Hematopoietic multipotent progenitor cell treated with erythropoietin and hydrocortisone succinate and interleukin-3 and kit ligand, for 15 days (in vitro differentiated cells): ENCODE measurements at regions not wholly inside any gene's neighbourhood (a gene's known extent, or its start where the extent isn't known, plus 50 kb on each side); places are given as distances from the start of the nearest gene placed in this dataset.
"Not testable (repeated sequence)": the region's sequence is repeated elsewhere in the genome, so short reads cannot be mapped to it uniquely, and the experiment has no call there.

Source experiments
- DNase-seq: peaks from one replicate; pipeline ENCODE4 v3.0.0-alpha.2; 2015; ENCODE audit warnings: low spot score

GRCh38 chr10:85012305-85012704 lies 683.9 kb downstream of the CCSER2 start:
- no peak for DNase-seq

DNA sequence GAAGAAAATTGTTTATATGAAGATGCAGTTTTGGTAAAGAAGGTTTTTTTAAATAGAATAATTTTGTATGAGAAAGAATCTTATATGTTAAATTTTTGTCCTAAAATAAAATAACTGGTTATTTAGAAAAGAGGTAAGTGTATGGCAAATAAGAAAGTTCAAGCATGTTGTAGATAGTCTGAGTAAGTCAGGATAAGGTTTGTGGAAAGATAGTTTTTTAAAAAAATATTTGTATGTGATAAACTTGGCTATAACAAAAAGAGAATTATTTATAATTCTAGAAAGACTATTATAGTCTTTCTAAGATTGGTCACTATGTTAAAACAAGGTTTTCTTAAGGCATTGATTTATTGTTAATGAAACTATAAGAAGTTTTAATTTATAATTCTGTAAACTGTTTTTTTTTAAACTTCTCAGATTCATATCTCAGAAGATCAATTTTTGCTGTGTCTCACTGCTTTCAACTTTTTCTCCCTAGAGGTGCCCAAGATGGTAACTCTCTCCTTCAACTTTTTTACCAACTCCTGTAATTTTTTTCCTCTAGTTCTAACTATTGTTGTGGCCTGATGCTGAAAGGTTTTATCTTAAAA lies 698.6 kb downstream of the CCSER2 start:
- DNase-seq, result no peak

- DNase-seq, result no peak
Observed at GRCh38 chr10:85032981-85033380, 704.6 kb downstream of the CCSER2 start.

DNA sequence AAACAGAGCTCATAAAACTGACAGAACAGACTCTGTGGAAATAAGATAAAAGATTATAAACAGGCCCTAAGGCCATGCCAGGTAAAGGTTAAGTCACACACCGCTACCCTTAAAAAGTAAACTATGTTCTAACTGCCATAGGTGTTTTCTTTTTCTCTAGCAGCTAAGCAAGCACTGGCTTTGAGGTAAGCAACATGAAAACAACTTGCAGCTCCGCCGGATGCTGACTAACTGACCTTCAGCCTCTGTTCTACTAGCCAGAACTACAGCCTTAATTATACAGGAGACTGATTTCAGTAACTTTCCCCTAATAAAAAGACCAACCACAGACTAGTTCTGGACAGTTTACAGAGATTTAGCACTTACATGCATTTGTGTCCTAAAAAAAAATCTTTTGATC lies 708.3 kb downstream of the CCSER2 start:
- no peak for DNase-seq

DNA sequence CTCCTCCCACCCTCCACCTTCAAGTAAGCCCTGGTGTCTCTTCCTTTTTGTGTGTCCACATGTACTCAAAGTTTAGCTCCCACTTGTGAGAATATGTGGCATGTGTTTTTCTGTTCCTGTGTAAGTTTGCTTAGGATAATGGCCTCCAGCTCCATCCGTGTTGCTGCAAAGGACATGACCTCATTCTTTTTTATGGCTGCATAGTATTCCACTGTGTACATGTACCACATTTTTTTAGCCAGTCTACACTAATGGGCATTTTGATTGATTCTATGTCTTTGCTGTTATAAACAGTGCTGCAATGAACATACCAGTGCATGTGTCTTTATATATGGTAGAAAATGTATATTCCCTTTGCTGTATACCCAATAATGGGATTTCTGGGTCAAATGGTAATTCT lies 710.9 kb downstream of the CCSER2 start:
- DNase-seq, result no peak

- DNase-seq, result no peak
Observed at GRCh38 chr10:85043207-85043606, 714.8 kb downstream of the CCSER2 start.

DNA sequence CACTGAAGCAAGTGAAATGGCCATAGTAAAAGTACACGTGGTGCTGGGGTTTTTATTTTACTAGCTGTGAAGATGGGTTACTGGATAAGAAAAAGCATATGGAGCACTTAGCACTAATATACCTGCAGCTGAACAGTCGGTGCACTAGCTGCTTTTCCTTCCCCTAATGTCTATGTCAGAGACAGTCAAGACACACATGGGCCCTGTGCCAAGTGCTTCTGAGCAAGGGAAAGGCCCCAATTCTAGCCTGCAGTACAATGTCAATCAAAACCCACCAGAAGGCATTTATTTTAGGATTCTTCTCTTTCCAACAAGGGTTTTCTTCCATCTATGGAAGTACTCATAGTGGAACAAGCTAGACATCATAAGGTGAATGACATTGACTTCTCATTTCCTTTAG lies 716.7 kb downstream of the CCSER2 start:
- DNase-seq, result no peak

DNA sequence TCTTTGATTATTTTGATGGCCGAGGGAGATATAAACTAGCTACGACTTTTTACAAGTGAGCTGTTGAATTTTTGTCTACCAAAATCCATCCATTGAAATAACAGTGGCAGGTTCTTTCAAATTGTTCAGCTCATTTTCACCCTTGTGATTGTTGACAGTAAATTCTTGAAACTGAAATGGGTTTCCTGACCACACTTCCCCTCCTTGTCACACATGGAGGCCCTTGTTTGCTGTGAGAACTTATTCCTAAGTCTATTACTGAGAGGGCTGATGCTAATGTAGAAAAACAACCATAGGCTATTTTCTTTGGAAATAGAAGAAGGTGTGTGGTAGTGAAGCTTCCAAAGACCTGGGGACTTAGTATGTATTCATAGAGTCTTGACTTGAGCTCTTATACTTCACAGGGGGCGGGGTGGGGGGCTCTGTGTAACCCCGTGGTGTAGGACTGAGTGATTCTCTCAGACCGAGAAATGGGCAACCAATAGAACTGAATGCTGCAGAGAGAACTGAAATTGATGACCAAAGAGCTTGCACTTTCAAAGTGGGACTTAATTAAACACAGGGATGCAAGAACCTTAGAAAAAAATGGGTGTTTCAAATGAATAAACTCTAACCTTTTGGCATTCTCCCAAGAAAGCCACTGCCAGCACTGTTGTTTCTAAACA lies 718.9 kb downstream of the CCSER2 start:
- DNase-seq, result no peak

- DNase-seq, result no peak
Observed at GRCh38 chr10:85047979-85048378, 719.6 kb downstream of the CCSER2 start.

DNA sequence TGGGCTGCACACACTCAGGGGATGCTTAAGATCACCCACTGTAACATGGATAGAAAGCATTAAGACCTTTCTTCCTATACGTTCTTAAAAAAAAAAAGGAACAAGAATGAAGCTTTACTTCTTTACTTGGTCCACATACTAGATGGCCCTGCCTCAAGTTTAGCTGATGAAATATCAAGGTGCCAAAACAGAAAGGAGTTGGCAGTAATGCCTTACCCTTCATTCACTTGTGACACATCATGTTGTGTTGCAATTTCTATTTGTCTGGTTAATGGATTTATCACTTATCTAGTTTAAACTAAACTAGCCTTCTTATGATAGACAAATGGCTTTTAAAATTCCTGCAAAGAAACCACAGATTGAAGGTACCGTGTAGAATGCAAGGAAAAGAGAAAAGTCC lies 720.3 kb downstream of the CCSER2 start:
- DNase-seq, result no peak

DNA sequence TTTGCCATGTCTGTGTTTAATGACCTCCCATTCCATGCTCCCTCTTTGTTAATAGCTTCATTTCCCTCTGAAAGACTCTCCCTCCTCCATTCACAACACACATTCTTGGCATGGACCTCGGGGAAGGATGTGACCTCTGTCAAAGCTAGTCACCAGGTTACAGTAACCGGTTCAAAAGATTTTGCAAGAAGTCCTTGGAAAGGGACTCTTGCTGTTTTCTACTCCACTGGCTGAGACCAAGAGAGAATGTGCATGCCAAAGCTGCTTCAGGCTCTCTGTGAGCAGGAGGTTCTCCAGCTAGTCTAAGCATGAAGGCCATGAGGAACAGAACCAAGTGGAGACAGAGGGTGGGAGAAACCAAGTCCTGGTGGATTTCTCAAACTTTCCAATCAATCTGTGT lies 732.6 kb downstream of the CCSER2 start:
- no peak for DNase-seq

GRCh38 chr10:85061401-85061800 lies 733.0 kb downstream of the CCSER2 start:
- no peak for DNase-seq

- DNase-seq, result no peak
Observed at GRCh38 chr10:85067955-85068354, 739.6 kb downstream of the CCSER2 start.

GRCh38 chr10:85080934-85081333 lies 752.5 kb downstream of the CCSER2 start:
- DNase-seq, result no peak

DNA sequence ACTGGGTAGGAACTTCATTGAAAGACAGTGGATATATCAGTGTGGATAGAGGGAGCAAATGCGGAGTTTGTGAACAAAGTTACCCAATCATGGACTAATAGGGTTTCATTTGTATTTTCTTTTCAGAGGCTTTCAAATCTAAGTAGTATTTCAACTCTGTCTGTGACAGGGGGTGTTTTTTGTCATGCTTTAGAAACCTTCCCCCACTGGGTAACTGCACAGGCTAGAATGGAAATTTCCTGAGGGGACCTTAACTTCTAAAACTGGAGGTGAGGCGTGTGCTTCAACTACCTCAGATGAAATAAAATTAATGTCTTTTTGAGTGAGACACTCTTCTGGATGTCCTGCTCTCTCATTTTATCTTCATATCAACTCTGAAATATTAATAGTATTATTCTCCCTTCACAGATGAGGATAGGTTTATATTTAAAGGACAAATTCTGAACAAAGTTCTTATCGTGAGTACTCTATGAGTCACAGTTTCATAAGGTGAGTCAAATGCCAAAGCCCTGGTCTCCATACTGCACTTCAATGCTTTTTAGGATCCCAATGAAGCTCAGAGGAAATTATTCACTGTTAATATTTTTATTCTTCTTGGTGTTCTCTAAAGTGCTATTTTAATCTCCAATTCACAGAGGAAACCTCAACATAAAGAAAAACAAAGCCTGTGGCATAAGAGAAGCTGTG lies 770.6 kb downstream of the CCSER2 start:
- no peak for DNase-seq

DNA sequence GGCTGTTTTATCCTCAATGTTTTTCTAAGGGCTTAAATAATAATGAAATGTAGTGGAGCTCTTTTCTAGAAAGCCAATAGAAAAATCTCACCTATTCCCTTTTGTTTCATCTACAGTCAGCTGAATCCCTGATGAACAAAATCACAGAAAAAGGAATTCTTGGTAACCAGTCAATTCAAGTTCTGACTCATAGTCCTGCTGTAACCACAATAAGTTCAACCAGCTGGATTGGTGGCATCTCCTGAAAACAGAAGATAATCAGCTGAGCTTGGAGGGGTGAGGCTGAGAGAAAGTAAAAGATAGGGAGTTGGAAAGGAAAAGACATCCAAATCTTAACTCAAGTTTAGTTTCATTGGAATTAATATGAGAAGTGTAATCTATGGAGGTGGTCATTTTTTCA lies 772.1 kb downstream of the CCSER2 start:
- DNase-seq, result no peak

GRCh38 chr10:85105614-85106255 lies 777.3 kb downstream of the CCSER2 start:
- no peak for DNase-seq

DNA sequence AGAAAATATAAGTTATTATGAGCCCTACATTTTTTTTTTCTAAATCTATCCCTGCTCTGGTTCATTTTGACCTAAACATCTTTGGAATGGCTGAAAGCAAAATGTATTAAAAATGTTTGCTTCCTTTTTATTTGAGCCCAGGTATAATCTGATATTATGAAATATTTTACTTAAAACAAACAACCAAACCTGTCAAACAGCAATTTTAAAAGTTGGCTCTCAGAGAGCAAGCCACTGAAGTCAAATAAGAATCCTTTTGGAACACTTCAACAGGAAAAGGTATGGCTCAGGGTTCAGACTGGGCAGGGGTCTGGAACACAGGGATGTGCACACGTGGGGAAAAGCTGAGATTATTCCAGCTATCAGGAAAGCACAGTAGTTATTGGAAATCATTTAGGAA lies 782.9 kb downstream of the CCSER2 start:
- DNase-seq, result no peak

DNA sequence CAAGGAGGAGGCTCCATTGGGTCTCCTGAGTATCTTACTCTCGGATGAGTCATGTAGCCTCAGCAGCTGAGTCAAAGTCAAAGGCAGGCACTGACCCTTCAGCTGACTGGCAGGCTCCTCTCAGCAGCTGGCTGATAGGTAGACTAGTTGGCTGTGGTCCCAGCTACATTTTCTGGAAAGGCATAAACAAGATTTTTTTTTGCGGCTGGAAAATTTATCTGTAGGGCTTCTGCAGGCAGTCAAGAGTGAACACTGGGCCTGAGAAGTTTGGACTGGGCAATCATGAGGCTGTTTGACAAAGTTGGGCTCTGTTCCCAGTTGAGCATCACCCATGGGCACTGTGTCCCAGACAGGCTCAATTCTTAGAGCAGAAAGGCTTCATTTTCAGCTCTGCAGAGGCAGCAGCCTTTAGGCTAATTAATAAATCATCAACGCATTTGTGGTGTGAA lies 796.2 kb downstream of the CCSER2 start:
- DNase-seq, result no peak

GRCh38 chr10:85137253-85137652 lies 808.9 kb downstream of the CCSER2 start:
- DNase-seq, result no peak

DNA sequence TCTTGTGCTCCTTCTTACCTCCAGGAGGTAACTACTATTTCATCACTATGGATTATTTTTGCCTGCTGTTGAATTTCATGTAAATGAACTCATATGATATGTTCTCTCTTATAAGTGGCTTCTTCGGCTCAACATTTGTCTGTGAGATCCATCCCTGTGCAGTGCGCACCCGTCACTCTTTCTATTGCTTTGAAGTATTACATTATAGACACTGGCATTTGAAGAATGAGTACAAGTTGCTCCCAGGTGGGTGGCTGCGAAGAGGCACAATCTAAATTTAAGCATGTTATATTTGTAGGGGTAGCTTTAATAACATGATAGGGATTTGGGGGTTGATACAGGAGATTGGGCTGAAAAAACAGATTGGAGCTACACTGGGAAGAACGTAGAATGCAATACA lies 809.7 kb downstream of the CCSER2 start:
- DNase-seq, result no peak

DNA sequence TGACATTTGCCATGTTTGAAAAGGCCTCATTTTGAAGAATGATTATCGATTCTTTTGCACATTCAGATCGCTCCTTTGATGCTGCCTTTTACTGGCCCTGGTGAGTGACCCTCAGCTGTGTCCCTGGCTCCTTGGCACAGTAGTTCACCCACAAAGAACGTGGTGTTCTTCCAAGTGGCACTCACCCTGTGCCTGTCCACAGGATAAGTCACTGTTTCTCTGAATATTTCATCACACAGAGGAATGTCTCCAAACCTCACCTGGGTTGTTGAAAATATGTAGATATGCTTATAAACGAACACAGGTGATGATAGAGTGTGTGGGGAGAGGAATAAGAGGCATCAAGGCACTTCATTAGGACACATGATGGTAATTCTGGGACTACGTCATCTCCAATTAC lies 810.7 kb downstream of the CCSER2 start:
- no peak for DNase-seq

DNA sequence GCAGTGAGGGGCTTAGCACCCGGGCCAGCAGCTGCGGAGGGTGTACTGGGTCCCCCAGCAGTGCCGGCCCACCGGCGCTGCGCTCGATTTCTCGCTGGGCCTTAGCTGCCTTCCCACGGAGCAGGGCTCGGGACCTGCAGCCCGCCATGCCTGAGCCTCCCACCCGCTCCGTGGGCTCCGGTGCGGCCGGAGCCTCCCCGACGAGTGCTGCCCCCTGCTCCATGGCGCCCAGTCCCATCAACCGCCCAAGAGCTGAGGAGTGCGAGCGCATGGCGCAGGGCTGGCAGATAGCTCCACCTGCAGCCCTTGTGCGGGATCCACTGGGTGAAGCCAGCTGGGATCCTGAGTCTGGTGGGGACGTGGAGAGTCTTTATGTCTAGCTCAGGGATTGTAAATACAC lies 813.1 kb downstream of the CCSER2 start:
- DNase-seq, result not testable (repeated sequence)
